GM12878 (cell line): ENCODE measurements at regions not wholly inside any gene's neighbourhood (a gene's known extent, or its start where the extent isn't known, plus 50 kb on each side); places are given as distances from the start of the nearest gene placed in this dataset.

Experiments
- ATAC-seq: fragments of 200-7000 bp; cut with Tn5 transposase; 3 replicates; pipeline ENCODE4 v1.9.1; 2020; ENCODE audit warnings: mild to moderate bottlenecking, moderate library complexity
- BruUV-seq: library from RNA; stranded (reverse); fragments of 400-500 nt; replicated peaks from 2 replicates; lab custom pipeline; 2021; lab: Mats Ljungman, UMichigan
- CTCF ChIA-PET: fragments of 300-600 bp; sonication (Branson Sonifier 250); formaldehyde crosslinking; extraction: SDS; loops from one replicate; lab custom pipeline; 2021; ENCODE audit warnings: inconsistent platforms; lab: Yijun Ruan, JAX
- POLR2A ChIA-PET: fragments of 350-600 bp; formaldehyde crosslinking; extraction: SDS; loops from one replicate; lab custom pipeline; 2021; ENCODE audit warnings: inconsistent platforms; lab: Charles Lee
- RAD21 ChIA-PET: fragments of 300-600 bp; sonication (Branson Sonifier 250); formaldehyde crosslinking; loops from one replicate; lab custom pipeline; 2023; ENCODE audit warnings: antibody characterized with exemption; ENCODE audit not compliant: unreplicated experiment; lab: Charles Lee
- SMC1A ChIA-PET: fragments of 300-600 bp; sonication (Branson Sonifier 250); formaldehyde crosslinking; loops from one replicate; lab custom pipeline; 2023; ENCODE audit not compliant: unreplicated experiment, uncharacterized antibody; lab: Charles Lee
- DNase-seq: peaks from one replicate; pipeline ENCODE4 v3.0.0-alpha.2; 2011; ENCODE audit warnings: low read depth, low spot score
- FAIRE-seq: peaks from 3 replicates; lab custom pipeline; 2011; peaks lifted over from hg19 to GRCh38; lab: Jason Lieb, UNC
- H2AFZ ChIP-seq: 2 replicates; pipeline ENCODE4 v1.6.0; 2011; ENCODE audit warnings: low read depth, low read length, control low read depth; ENCODE audit not compliant: control insufficient read depth
- H3K27ac ChIP-seq: 2 replicates; pipeline ENCODE4 v1.5.1; 2011; ENCODE audit warnings: control low read depth; ENCODE audit not compliant: control insufficient read depth, insufficient read depth
- H3K27me3 ChIP-seq, 2 experiments: replicated peaks in 1 of 2; 2 replicates each; pipeline versions ENCODE4 v1.6.0 to v1.6.1; 2011; ENCODE audit warnings: low read length in 1 of 2; ENCODE audit not compliant: control insufficient read depth in 2 of 2, insufficient read depth in 2 of 2
- H3K36me3 ChIP-seq, 2 experiments: 2 replicates each; pipeline ENCODE4 v1.5.1; 2011; ENCODE audit warnings: low read length in 1 of 2; ENCODE audit not compliant: control insufficient read depth in 2 of 2, insufficient read depth in 2 of 2
- H3K4me1 ChIP-seq: 2 replicates; pipeline ENCODE4 v1.6.1; 2011; ENCODE audit warnings: mild to moderate bottlenecking, low read length, moderate library complexity, mixed read lengths; ENCODE audit not compliant: control insufficient read depth, insufficient read depth
- H3K4me2 ChIP-seq: 2 replicates; pipeline ENCODE4 v1.6.0; 2011; ENCODE audit warnings: control low read depth; ENCODE audit not compliant: control insufficient read depth, insufficient read depth
- H3K4me3 ChIP-seq: fragments of 200-600 bp; sonication (generic); 2 replicates; pipeline ENCODE4 v1.5.1; 2016
- H3K79me2 ChIP-seq: 2 replicates; pipeline ENCODE4 v1.6.0; 2011; ENCODE audit warnings: low read length; ENCODE audit not compliant: control insufficient read depth, insufficient read depth
- H3K9ac ChIP-seq: 2 replicates; pipeline ENCODE4 v1.8.0; 2011; ENCODE audit warnings: low read length, control low read depth, mixed read lengths; ENCODE audit not compliant: control insufficient read depth, insufficient read depth
- H3K9me3 ChIP-seq: replicated peaks from 3 replicates; pipeline ENCODE4 v1.5.1; 2011; ENCODE audit warnings: mild to moderate bottlenecking, low read length; ENCODE audit not compliant: control insufficient read depth, insufficient read depth
- H4K20me1 ChIP-seq: 2 replicates; pipeline ENCODE4 v1.6.0; 2011; ENCODE audit not compliant: control insufficient read depth, insufficient read depth
- CHD2 ChIP-seq: IDR thresholded peaks from 2 replicates; pipeline ENCODE4 v1.6.1; 2011; ENCODE audit warnings: low read depth, low read length, improper control_type of control experiment, borderline replicate concordance
- E2F8 ChIP-seq: fragments of 450-650 bp; IDR thresholded peaks from 2 replicates; pipeline ENCODE4 v1.6.1; 2018; ENCODE audit warnings: mild to moderate bottlenecking, low read depth, moderate library complexity; ENCODE audit not compliant: partially characterized antibody
- JUND ChIP-seq: IDR thresholded peaks from 2 replicates; pipeline ENCODE4 v1.6.1; 2012; ENCODE audit warnings: low read depth, mild to moderate bottlenecking, low read length, improper control_type of control experiment, moderate library complexity
- KAT2A ChIP-seq: conservative IDR thresholded peaks from 2 replicates; pipeline ENCODE4 v1.6.1; 2011; ENCODE audit warnings: low read depth, low read length; ENCODE audit not compliant: control insufficient read depth
- MEF2B ChIP-seq: fragments of 450-650 bp; IDR thresholded peaks from 2 replicates; pipeline ENCODE4 v1.6.1; 2018; ENCODE audit warnings: mild to moderate bottlenecking, moderate library complexity; ENCODE audit not compliant: partially characterized antibody, poor library complexity, severe bottlenecking
- MTA3 ChIP-seq: IDR thresholded peaks from 2 replicates; pipeline ENCODE4 v1.6.1; 2012; ENCODE audit warnings: low read length, inconsistent platforms, borderline replicate concordance
- NFIC ChIP-seq: IDR thresholded peaks from 2 replicates; pipeline ENCODE4 v1.6.1; 2012; ENCODE audit warnings: low read depth, mild to moderate bottlenecking, inconsistent platforms, low read length, moderate library complexity
- RELA ChIP-seq: fragments of 450-650 bp; IDR thresholded peaks from 2 replicates; pipeline ENCODE4 v1.8.0; 2014; ENCODE audit warnings: borderline replicate concordance; ENCODE audit not compliant: partially characterized antibody
- YY1 ChIP-seq: IDR thresholded peaks from 2 replicates; pipeline ENCODE4 v1.6.1; 2011; ENCODE audit warnings: low read depth, mild to moderate bottlenecking, low read length
- ZBTB11 ChIP-seq: fragments of 450-650 bp; formaldehyde crosslinking; IDR thresholded peaks from 2 replicates; pipeline ENCODE4 v1.5.0; 2022; ENCODE audit warnings: mild to moderate bottlenecking, missing genetic modification characterization
- in situ Hi-C: fragments of 300-500 bp; cut with MboI; formaldehyde crosslinking; loops from 9 replicates; pipeline ENCODE4 v1.14.3; 2018; ENCODE audit warnings: mixed read lengths
- intact Hi-C: fragments of 100-400 bp; cut with micrococcal nuclease; formaldehyde crosslinking; loops from one replicate; pipeline ENCODE4 v1.14.2; 2022; ENCODE audit not compliant: unreplicated experiment
- TF ChIP-seq, protein P1 (sequence below): fragments of 450-650 bp; IDR thresholded peaks from 2 replicates; pipeline ENCODE4 v1.6.1; 2018; ENCODE audit warnings: borderline replicate concordance, mild to moderate bottlenecking; ENCODE audit not compliant: partially characterized antibody

GRCh38 chr20:24079661-24080412 is 91.3 kb upstream of the GGTLC1 start (continued):
- TF ChIP-seq, protein P1, sequence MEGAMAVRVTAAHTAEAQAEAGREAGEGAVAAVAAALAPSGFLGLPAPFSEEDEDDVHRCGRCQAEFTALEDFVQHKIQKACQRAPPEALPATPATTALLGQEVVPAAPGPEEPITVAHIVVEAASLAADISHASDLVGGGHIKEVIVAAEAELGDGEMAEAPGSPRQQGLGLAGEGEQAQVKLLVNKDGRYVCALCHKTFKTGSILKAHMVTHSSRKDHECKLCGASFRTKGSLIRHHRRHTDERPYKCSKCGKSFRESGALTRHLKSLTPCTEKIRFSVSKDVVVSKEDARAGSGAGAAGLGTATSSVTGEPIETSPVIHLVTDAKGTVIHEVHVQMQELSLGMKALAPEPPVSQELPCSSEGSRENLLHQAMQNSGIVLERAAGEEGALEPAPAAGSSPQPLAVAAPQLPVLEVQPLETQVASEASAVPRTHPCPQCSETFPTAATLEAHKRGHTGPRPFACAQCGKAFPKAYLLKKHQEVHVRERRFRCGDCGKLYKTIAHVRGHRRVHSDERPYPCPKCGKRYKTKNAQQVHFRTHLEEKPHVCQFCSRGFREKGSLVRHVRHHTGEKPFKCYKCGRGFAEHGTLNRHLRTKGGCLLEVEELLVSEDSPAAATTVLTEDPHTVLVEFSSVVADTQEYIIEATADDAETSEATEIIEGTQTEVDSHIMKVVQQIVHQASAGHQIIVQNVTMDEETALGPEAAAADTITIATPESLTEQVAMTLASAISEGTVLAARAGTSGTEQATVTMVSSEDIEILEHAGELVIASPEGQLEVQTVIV, result no peak
- no peak for TF ChIP-seq CHD2

DNA sequence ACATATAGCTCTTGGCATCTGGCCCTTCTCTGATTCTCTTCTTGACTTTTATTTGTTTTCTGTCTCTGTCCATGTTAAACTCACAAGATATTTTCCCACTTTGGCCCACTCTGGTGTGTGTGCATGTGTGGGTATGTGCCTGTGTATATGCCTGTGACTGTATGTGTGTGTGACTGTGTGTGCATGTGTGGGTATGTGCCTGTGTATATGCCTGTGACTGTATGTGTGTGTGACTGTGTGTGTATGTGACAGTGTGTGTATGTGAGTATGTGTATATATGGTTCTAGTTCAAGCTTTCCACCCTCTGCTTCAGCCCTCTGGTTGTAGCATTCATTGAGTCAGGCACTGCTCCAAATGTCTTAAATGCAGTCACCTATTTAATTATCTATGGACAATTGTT is 88.6 kb upstream of the GGTLC1 start:
- ATAC-seq (no peak), FAIRE-seq (no peak)
- BruUV-seq, result no TSS peak
- H3K4me3 ChIP-seq, result no peak overlapping the region
- no peak overlapping the region for H3K9ac ChIP-seq
- H2AFZ ChIP-seq, result no peak overlapping the region
- intact Hi-C loops, result no loop called here
- H3K27me3 ChIP-seq, result no peaks in the 10 kb centered on the region
- ChIA-PET CTCF (interaction anchor here (1.2 kb wide), 1 partner anchor 25 kb away, joined by 4 read pairs; no protein-coding TSS in a partner anchor), SMC1A (interaction anchor here (0.7 kb wide), 1 partner anchor 32 kb away, joined by 3 read pairs; no protein-coding TSS in a partner anchor), POLR2A (no interaction called here)
- no peak overlapping the region for H3K27ac ChIP-seq
- in situ Hi-C loops, result no loop called here
- no peaks in the 10 kb centered on the region for H3K9me3 ChIP-seq
- H3K4me1 ChIP-seq, result no peaks in the 10 kb centered on the region
- no peaks in the 10 kb centered on the region for H3K79me2 ChIP-seq
- H3K36me3 ChIP-seq, result no peaks in the 10 kb centered on the region
- H4K20me1 ChIP-seq, result no peaks in the 10 kb centered on the region
- TF ChIP-seq MEF2B (no peak), ZBTB11 (CRISPR knock-in tag) (no peak), YY1 (no peak), NFIC (no peak), RELA (no peak), JUND (no peak), MTA3 (no peak), E2F8 (no peak), KAT2A (no peak)
- TF ChIP-seq, all 136 proteins: peak for 0
- RAD21 ChIA-PET, result no interaction called here
- no peak for DNase-seq
- H3K4me2 ChIP-seq, result no peak overlapping the region
